ENCODE measurements at regions not wholly inside any gene's neighbourhood (a gene's known extent, or its start where the extent isn't known, plus 50 kb on each side); places are given as distances from the start of the nearest gene placed in this dataset.

DNA sequence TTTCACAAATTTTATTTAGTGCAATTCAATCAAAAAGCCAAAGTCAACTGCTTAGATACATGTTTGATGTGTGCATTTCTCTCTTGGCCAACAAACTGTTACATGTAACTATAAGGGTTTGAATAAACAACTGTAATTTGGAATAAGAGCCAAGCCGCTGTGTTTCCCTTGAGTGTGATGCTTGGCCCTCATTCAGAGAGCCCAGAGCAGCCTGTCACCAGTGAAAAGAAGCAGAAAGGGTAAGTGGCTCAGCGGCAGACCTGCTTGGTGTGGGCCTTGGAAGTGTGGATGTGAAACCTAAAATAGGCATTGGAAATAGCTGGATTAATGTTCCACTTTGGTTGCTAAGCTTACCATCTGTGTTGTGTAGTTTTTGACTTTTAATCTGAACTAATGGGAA lies 924.6 kb downstream of the OLFM4 start:
- TF ChIP-seq, protein P1, sequence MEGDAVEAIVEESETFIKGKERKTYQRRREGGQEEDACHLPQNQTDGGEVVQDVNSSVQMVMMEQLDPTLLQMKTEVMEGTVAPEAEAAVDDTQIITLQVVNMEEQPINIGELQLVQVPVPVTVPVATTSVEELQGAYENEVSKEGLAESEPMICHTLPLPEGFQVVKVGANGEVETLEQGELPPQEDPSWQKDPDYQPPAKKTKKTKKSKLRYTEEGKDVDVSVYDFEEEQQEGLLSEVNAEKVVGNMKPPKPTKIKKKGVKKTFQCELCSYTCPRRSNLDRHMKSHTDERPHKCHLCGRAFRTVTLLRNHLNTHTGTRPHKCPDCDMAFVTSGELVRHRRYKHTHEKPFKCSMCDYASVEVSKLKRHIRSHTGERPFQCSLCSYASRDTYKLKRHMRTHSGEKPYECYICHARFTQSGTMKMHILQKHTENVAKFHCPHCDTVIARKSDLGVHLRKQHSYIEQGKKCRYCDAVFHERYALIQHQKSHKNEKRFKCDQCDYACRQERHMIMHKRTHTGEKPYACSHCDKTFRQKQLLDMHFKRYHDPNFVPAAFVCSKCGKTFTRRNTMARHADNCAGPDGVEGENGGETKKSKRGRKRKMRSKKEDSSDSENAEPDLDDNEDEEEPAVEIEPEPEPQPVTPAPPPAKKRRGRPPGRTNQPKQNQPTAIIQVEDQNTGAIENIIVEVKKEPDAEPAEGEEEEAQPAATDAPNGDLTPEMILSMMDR (IDR thresholded peaks at IDR 0.05), result no peak
- no peak for TF ChIP-seq POLR2A (IDR thresholded peaks at IDR 0.05)
